Psoas muscle (tissue), 7 donors: ENCODE measurements at regions not wholly inside any gene's neighbourhood (a gene's known extent, or its start where the extent isn't known, plus 50 kb on each side); places are given as distances from the start of the nearest gene placed in this dataset.

Experiments used
- ATAC-seq, 4 donors: fragments of 200-7000 bp; cut with Tn5 transposase; one replicate each; pipeline ENCODE4 v1.9.1; 2020; ENCODE audit warnings: moderate library complexity in 3 of 4, mild to moderate bottlenecking in 2 of 4
- DNase-seq, 2 donors: peaks; one replicate each; pipeline ENCODE4 v3.0.0-alpha.2; 2020
- H3K27ac ChIP-seq: fragments of 200-600 bp; one replicate; pipeline ENCODE4 v1.8.0; 2022
- H3K27me3 ChIP-seq, 3 donors: fragments of 200-600 bp in 1 of 3; one replicate each; pipeline versions ENCODE4 v1.6.1 to v1.8.0; 2013 to 2022; ENCODE audit warnings: low read length in 2 of 3, mild to moderate bottlenecking in 2 of 3, moderate library complexity in 1 of 3; ENCODE audit not compliant: insufficient read depth in 3 of 3
- H3K36me3 ChIP-seq, 2 donors: fragments of 200-600 bp in 1 of 2; one replicate each; pipeline versions ENCODE4 v1.6.1 to v1.8.0; 2013 to 2022; ENCODE audit warnings: low read depth in 1 of 2, mild to moderate bottlenecking in 1 of 2, moderate library complexity in 1 of 2; ENCODE audit not compliant: insufficient read depth in 1 of 2
- H3K4me1 ChIP-seq: fragments of 200-600 bp; one replicate; pipeline ENCODE4 v1.8.0; 2022
- H3K4me3 ChIP-seq: fragments of 200-600 bp; one replicate; pipeline ENCODE4 v1.8.0; 2022; ENCODE audit warnings: mild to moderate bottlenecking
- H3K9me3 ChIP-seq: fragments of 200-600 bp; one replicate; pipeline ENCODE4 v1.8.0; 2022
- CTCF ChIP-seq: fragments of 200-600 bp; IDR thresholded peaks from one replicate; pipeline ENCODE4 v1.8.0; 2022; ENCODE audit warnings: antibody characterized with exemption
- WGBS, 3 donors: extraction: QIAGEN DNeasy Blood & Tissue Kit; methylation state at CpG; one replicate each; pipeline versions ENCODE4 v1.1.6 to v1.1.7; 2013; 5-methylcytosine and 5-hydroxymethylcytosine counted together
- intact Hi-C, 2 donors: fragments of 100-400 bp; cut with DNase I; formaldehyde crosslinking; loops; one replicate each; pipeline versions ENCODE4 v1.11.0 to v1.14.2; 2022
- donor health status: healthy with polysubstance abuse.
- donor health status: DM: no; HTN: no; CAD: no; lungs with moderate emphysema.
- donor health status: Bipolar disorder and iron deficiency.
- donor health status: healthy.
- donor health status: DM: yes; HTN: yes; CAD: no.
- donor health status: DM: no; HTN: no; CAD: no.
- donor health status: DM: yes; HTN: yes; CAD: no.

GRCh38 chr17:36730857-36731490, 129.6 kb downstream of the MRM1 start:
- Histone ChIP-seq H3K4me1 (no peaks in the 10 kb centered on the region), H3K9me3 (no peaks in the 10 kb centered on the region), H3K36me3 (no peaks in the 10 kb centered on the region), H3K4me3 (no peak overlapping the region), H3K27ac (no peak overlapping the region), H3K27me3 (peaks cover 0 to 54% (median 9%) of the 10 kb centered on the region in 3 donors)
- WGBS, 3 donors: 59 to 71% (median 60%) methylated on average over 6 of the region's 6 CpGs
- TF ChIP-seq CTCF: no peak
- DNase-seq: no peak
- no peak for ATAC-seq
- intact Hi-C loops: no loop called here

GRCh38 chr17:36731811-36732210, 130.4 kb downstream of the MRM1 start:
- H3K27ac ChIP-seq: no peak overlapping the region
- intact Hi-C loops: no loop called here
- DNase-seq (no peak), ATAC-seq (no peak)
- WGBS, 3 donors: 6 to 8% (median 8%) methylated on average over 10 of the region's 10 CpGs
- no peak for TF ChIP-seq CTCF
- no peaks in the 10 kb centered on the region for H3K9me3 ChIP-seq
- no peaks in the 10 kb centered on the region for H3K36me3 ChIP-seq
- H3K27me3 ChIP-seq: peaks cover 0 to 48% (median 9%) of the 10 kb centered on the region in 3 donors
- no peak overlapping the region for H3K4me3 ChIP-seq
- no peaks in the 10 kb centered on the region for H3K4me1 ChIP-seq

- WGBS, 3 donors: 79 to 85% (median 84%) methylated on average over 5 of the region's 5 CpGs
- H3K9me3 ChIP-seq: no peaks in the 10 kb centered on the region
- intact Hi-C loops: no loop called here
- H3K36me3 ChIP-seq: no peaks in the 10 kb centered on the region
- no peak overlapping the region for H3K27ac ChIP-seq
- H3K4me1 ChIP-seq: no peaks in the 10 kb centered on the region
- no peak overlapping the region for H3K4me3 ChIP-seq
- peaks cover 0 to 42% (median 9%) of the 10 kb centered on the region in 3 donors for H3K27me3 ChIP-seq
- no peak for DNase-seq
- no peak for ATAC-seq
- TF ChIP-seq CTCF: no peak
These were observed 131.0 kb downstream of the MRM1 start for GRCh38 chr17:36732351-36732750.

- WGBS, 3 donors: 58 to 63% (median 62%) methylated on average over 15 of the region's 15 CpGs
- Histone ChIP-seq H3K36me3 (no peaks in the 10 kb centered on the region), H3K27ac (no peak overlapping the region), H3K4me3 (no peak overlapping the region), H3K4me1 (no peaks in the 10 kb centered on the region), H3K27me3 (peaks cover 0 to 17% (median 10%) of the 10 kb centered on the region in 3 donors), H3K9me3 (no peaks in the 10 kb centered on the region)
- no peak for DNase-seq
- intact Hi-C loops: no loop called here
- TF ChIP-seq CTCF: no peak
- no peak for ATAC-seq
These were observed 135.1 kb downstream of the MRM1 start for GRCh38 chr17:36736201-36737156.
